Gastrocnemius medialis (tissue), 4 donors: ENCODE measurements at regions not wholly inside any gene's neighbourhood (a gene's known extent, or its start where the extent isn't known, plus 50 kb on each side); places are given as distances from the start of the nearest gene placed in this dataset.

Source experiments
- POLR2A ChIP-seq, 2 donors: fragments of 450-650 bp; IDR thresholded peaks; one replicate each; pipeline ENCODE4 v1.6.1; 2017; ENCODE audit warnings: antibody characterized with exemption in 2 of 2, mild to moderate bottlenecking in 2 of 2, moderate library complexity in 2 of 2
- TF ChIP-seq, protein P1 (sequence below), 5 experiments: fragments of 450-650 bp in 3 of 5; fragments of 200-600 bp in 2 of 5; sonication (generic) in 2 of 5; IDR thresholded peaks in 4 of 5; conservative IDR thresholded peaks in 1 of 5; 1 replicate in 4 of 5; 2 replicates in 1 of 5; pipeline ENCODE4 v1.5.1; 2016 to 2019; ENCODE audit warnings: antibody characterized with exemption in 5 of 5, mild to moderate bottlenecking in 3 of 5, moderate library complexity in 3 of 5

GRCh38 chr20:54419531-54419930, 55.9 kb upstream of the DOK5 start:
- no peak for TF ChIP-seq POLR2A (IDR thresholded peaks at IDR 0.05)
- TF ChIP-seq, protein P1, sequence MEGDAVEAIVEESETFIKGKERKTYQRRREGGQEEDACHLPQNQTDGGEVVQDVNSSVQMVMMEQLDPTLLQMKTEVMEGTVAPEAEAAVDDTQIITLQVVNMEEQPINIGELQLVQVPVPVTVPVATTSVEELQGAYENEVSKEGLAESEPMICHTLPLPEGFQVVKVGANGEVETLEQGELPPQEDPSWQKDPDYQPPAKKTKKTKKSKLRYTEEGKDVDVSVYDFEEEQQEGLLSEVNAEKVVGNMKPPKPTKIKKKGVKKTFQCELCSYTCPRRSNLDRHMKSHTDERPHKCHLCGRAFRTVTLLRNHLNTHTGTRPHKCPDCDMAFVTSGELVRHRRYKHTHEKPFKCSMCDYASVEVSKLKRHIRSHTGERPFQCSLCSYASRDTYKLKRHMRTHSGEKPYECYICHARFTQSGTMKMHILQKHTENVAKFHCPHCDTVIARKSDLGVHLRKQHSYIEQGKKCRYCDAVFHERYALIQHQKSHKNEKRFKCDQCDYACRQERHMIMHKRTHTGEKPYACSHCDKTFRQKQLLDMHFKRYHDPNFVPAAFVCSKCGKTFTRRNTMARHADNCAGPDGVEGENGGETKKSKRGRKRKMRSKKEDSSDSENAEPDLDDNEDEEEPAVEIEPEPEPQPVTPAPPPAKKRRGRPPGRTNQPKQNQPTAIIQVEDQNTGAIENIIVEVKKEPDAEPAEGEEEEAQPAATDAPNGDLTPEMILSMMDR (IDR thresholded peaks at IDR 0.05 in 4 of 5, conservative IDR thresholded peaks at IDR 0.05 in 1 of 5) = no peak
